ENCODE measurements at regions not wholly inside any gene's neighbourhood (a gene's known extent, or its start where the extent isn't known, plus 50 kb on each side); places are given as distances from the start of the nearest gene placed in this dataset.

DNA sequence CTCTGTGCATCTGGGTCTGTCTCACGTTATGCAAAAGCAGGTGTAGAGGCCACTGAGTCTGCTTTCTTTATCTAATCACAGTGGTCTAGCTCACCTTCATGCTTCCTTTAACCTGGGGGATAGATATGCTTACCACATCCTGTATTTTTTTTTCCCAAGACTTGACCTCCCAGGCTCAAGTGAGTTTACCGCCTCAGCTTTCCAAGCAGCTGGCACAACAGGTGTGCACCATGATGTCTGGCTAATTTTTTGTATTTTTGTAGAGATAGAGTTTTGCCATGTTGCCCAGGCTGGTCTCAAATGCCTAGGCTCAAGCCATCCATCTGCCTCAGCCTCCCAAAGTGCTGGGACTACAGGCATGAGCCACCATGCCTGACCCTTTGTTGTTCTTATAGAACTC, 236.0 kb downstream of the ATP23 start:
- H3K36me3 ChIP-seq (ENCODE audit: control insufficient read depth in 4 of 4, insufficient read depth in 3 of 4, low read depth in 1 of 4, low read length in 3 of 4): no peaks in the 10 kb centered on the region
- no peak overlapping the region for H3K4me3 ChIP-seq (ENCODE audit: low read depth in 1 of 3, low read length in 3 of 3)
- H3K4me1 ChIP-seq (ENCODE audit: control insufficient read depth in 4 of 4, insufficient read depth in 4 of 4, low read length in 3 of 4): no peaks in the 10 kb centered on the region
- 64% methylated on average over 2 of the region's 2 CpGs for WGBS
- H3K9me3 ChIP-seq (ENCODE audit: control insufficient read depth in 4 of 4, low read length in 3 of 4): no peaks in the 10 kb centered on the region
- DNase-seq (ENCODE audit: low spot score): no peak
- H3K9ac ChIP-seq (ENCODE audit: low read depth in 1 of 2, low read length in 2 of 2): no peak overlapping the region
- H3K27ac ChIP-seq (ENCODE audit: low read depth in 1 of 2, low read length in 2 of 2): no peak overlapping the region
- TF ChIP-seq, protein P1, sequence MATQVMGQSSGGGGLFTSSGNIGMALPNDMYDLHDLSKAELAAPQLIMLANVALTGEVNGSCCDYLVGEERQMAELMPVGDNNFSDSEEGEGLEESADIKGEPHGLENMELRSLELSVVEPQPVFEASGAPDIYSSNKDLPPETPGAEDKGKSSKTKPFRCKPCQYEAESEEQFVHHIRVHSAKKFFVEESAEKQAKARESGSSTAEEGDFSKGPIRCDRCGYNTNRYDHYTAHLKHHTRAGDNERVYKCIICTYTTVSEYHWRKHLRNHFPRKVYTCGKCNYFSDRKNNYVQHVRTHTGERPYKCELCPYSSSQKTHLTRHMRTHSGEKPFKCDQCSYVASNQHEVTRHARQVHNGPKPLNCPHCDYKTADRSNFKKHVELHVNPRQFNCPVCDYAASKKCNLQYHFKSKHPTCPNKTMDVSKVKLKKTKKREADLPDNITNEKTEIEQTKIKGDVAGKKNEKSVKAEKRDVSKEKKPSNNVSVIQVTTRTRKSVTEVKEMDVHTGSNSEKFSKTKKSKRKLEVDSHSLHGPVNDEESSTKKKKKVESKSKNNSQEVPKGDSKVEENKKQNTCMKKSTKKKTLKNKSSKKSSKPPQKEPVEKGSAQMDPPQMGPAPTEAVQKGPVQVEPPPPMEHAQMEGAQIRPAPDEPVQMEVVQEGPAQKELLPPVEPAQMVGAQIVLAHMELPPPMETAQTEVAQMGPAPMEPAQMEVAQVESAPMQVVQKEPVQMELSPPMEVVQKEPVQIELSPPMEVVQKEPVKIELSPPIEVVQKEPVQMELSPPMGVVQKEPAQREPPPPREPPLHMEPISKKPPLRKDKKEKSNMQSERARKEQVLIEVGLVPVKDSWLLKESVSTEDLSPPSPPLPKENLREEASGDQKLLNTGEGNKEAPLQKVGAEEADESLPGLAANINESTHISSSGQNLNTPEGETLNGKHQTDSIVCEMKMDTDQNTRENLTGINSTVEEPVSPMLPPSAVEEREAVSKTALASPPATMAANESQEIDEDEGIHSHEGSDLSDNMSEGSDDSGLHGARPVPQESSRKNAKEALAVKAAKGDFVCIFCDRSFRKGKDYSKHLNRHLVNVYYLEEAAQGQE (IDR thresholded peaks at IDR 0.05): no peak
- no peak for TF ChIP-seq HNF4G (IDR thresholded peaks at IDR 0.05)
- no peak for TF ChIP-seq NR2F2 (IDR thresholded peaks at IDR 0.05)
- no peak for TF ChIP-seq RAD21 (IDR thresholded peaks at IDR 0.05)
- TF ChIP-seq, protein P2, sequence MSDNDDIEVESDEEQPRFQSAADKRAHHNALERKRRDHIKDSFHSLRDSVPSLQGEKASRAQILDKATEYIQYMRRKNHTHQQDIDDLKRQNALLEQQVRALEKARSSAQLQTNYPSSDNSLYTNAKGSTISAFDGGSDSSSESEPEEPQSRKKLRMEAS (IDR thresholded peaks at IDR 0.05): no peak
- peaks cover 0 to 2% (median 0%) of the 10 kb centered on the region in 4 donors for H3K27me3 ChIP-seq (ENCODE audit: control insufficient read depth in 4 of 4, insufficient read depth in 4 of 4, low read length in 3 of 4)

DNA sequence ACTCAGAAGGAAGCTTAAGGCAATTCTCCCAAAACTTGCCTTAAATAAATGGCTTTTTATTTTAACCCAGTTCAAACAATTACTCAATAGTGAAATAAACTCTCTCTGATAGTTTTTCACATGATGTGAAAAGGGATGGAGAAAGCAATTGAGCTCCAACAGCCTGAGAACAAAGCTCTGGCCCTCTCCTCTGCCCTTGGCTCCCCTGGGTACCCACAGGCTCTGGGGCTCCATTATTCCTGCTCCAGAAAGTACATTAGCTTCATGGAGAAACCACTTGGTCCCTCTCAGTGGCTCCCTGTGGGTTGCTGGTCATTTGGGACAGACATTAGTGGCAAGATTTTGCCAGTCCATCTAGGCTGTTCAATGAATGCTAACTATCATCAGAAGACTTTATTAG, 242.8 kb downstream of the ATP23 start:
- no peak overlapping the region for H3K27ac ChIP-seq (ENCODE audit: low read depth in 1 of 2, low read length in 2 of 2)
- no peak overlapping the region for H3K4me3 ChIP-seq (ENCODE audit: low read depth in 1 of 3, low read length in 3 of 3)
- H3K4me1 ChIP-seq (ENCODE audit: control insufficient read depth in 4 of 4, insufficient read depth in 4 of 4, low read length in 3 of 4): no peaks in the 10 kb centered on the region
- no peak overlapping the region for H3K9ac ChIP-seq (ENCODE audit: low read depth in 1 of 2, low read length in 2 of 2)
- H3K36me3 ChIP-seq (ENCODE audit: control insufficient read depth in 4 of 4, insufficient read depth in 3 of 4, low read depth in 1 of 4, low read length in 3 of 4): no peaks in the 10 kb centered on the region
- no peak for DNase-seq (ENCODE audit: low spot score)
- TF ChIP-seq NR2F2 (IDR thresholded peaks at IDR 0.05): no peak
- TF ChIP-seq RAD21 (IDR thresholded peaks at IDR 0.05): no peak
- TF ChIP-seq, protein P2 (IDR thresholded peaks at IDR 0.05): no peak
- TF ChIP-seq GABPA (IDR thresholded peaks at IDR 0.05 in 1 of 2, conservative IDR thresholded peaks at IDR 0.05 in 1 of 2): no peak
- TF ChIP-seq, protein P1 (IDR thresholded peaks at IDR 0.05): no peak
- TF ChIP-seq RXRA (IDR thresholded peaks at IDR 0.05): no peak
- TF ChIP-seq, protein P3, sequence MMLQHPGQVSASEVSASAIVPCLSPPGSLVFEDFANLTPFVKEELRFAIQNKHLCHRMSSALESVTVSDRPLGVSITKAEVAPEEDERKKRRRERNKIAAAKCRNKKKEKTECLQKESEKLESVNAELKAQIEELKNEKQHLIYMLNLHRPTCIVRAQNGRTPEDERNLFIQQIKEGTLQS (IDR thresholded peaks at IDR 0.05): no peak
- TF ChIP-seq EGR1 (IDR thresholded peaks at IDR 0.05; ENCODE audit: low read depth in 2 of 2): no peak
- TF ChIP-seq TAF1 (conservative IDR thresholded peaks at IDR 0.05): no peak
- TF ChIP-seq FOXA2 (IDR thresholded peaks at IDR 0.05): no peak
- TF ChIP-seq SP1 (IDR thresholded peaks at IDR 0.05): no peak
- TF ChIP-seq HNF4A (conservative IDR thresholded peaks at IDR 0.05): no peak
- TF ChIP-seq JUND (IDR thresholded peaks at IDR 0.05): no peak
- TF ChIP-seq HNF4G (IDR thresholded peaks at IDR 0.05): no peak
- no peak for TF ChIP-seq YY1 (IDR thresholded peaks at IDR 0.05)
- H3K9me3 ChIP-seq (ENCODE audit: control insufficient read depth in 4 of 4, low read length in 3 of 4): no peaks in the 10 kb centered on the region
- H3K27me3 ChIP-seq (ENCODE audit: control insufficient read depth in 4 of 4, insufficient read depth in 4 of 4, low read length in 3 of 4): no peaks in the 10 kb centered on the region

Measured in liver (tissue), 7 donors.